Adipocyte (in vitro differentiated cells): ENCODE measurements at regions not wholly inside any gene's neighbourhood (a gene's known extent, or its start where the extent isn't known, plus 50 kb on each side); places are given as distances from the start of the nearest gene placed in this dataset.

Source experiments
- DNase-seq: peaks from one replicate; pipeline ENCODE4 v3.0.0-alpha.2; 2015; ENCODE audit warnings: low read depth
- H3K27me3 ChIP-seq: replicated peaks from 2 replicates; pipeline ENCODE4 v1.7.0; 2013; ENCODE audit warnings: mild to moderate bottlenecking, low read length, moderate library complexity; ENCODE audit not compliant: control insufficient read depth, insufficient read depth
- H3K36me3 ChIP-seq: 2 replicates; pipeline ENCODE4 v1.7.0; 2013; ENCODE audit warnings: low read length, mild to moderate bottlenecking, moderate library complexity; ENCODE audit not compliant: control insufficient read depth, insufficient read depth, severe bottlenecking
- H3K4me1 ChIP-seq: 2 replicates; pipeline ENCODE4 v1.7.0; 2013; ENCODE audit warnings: mild to moderate bottlenecking, low read length, moderate library complexity; ENCODE audit not compliant: control insufficient read depth, insufficient read depth
- H3K4me3 ChIP-seq: 2 replicates; pipeline ENCODE4 v1.7.0; 2013; ENCODE audit warnings: mild to moderate bottlenecking, low read length, moderate library complexity
- H3K9ac ChIP-seq: 2 replicates; pipeline ENCODE4 v1.7.0; 2013; ENCODE audit warnings: mild to moderate bottlenecking, low read length, moderate library complexity
- H3K9me3 ChIP-seq: 2 replicates; pipeline ENCODE4 v1.7.0; 2013; ENCODE audit warnings: mild to moderate bottlenecking, low read length, moderate library complexity; ENCODE audit not compliant: control insufficient read depth

GRCh38 chr7:54960517-54960916, 58.3 kb upstream of the EGFR start:
- H3K36me3 ChIP-seq = no peaks in the 10 kb centered on the region
- H3K9me3 ChIP-seq = peaks cover 5% of the 10 kb centered on the region
- no peak overlapping the region for H3K4me3 ChIP-seq
- no peaks in the 10 kb centered on the region for H3K4me1 ChIP-seq
- DNase-seq = no peak
- no peak overlapping the region for H3K9ac ChIP-seq
- no peaks in the 10 kb centered on the region for H3K27me3 ChIP-seq

GRCh38 chr7:54961391-54961790, 57.4 kb upstream of the EGFR start:
- Histone ChIP-seq H3K4me3 (no peak overlapping the region), H3K9ac (no peak overlapping the region), H3K9me3 (peaks cover 5% of the 10 kb centered on the region), H3K36me3 (no peaks in the 10 kb centered on the region), H3K4me1 (no peaks in the 10 kb centered on the region), H3K27me3 (no peaks in the 10 kb centered on the region)
- no peak for DNase-seq

GRCh38 chr7:54963155-54963554, 55.7 kb upstream of the EGFR start:
- no peaks in the 10 kb centered on the region for H3K36me3 ChIP-seq
- H3K27me3 ChIP-seq = no peaks in the 10 kb centered on the region
- no peaks in the 10 kb centered on the region for H3K4me1 ChIP-seq
- no peak for DNase-seq
- peaks cover 5% of the 10 kb centered on the region for H3K9me3 ChIP-seq
- no peak overlapping the region for H3K9ac ChIP-seq
- H3K4me3 ChIP-seq = no peak overlapping the region

GRCh38 chr7:54964136-54964535, 54.7 kb upstream of the EGFR start:
- Histone ChIP-seq H3K36me3 (no peaks in the 10 kb centered on the region), H3K27me3 (no peaks in the 10 kb centered on the region), H3K9me3 (peaks cover 5% of the 10 kb centered on the region), H3K4me3 (no peak overlapping the region), H3K9ac (no peak overlapping the region), H3K4me1 (no peaks in the 10 kb centered on the region)
- DNase-seq = no peak

GRCh38 chr7:54967377-54967776, 51.4 kb upstream of the EGFR start:
- H3K27me3 ChIP-seq = no peaks in the 10 kb centered on the region
- no peaks in the 10 kb centered on the region for H3K36me3 ChIP-seq
- no peak overlapping the region for H3K4me3 ChIP-seq
- H3K9ac ChIP-seq = no peak overlapping the region
- DNase-seq = no peak
- no peaks in the 10 kb centered on the region for H3K4me1 ChIP-seq
- H3K9me3 ChIP-seq = peaks cover 13% of the 10 kb centered on the region

- DNase-seq = no peak
- Histone ChIP-seq H3K9ac (no peak overlapping the region), H3K4me3 (no peak overlapping the region), H3K36me3 (no peaks in the 10 kb centered on the region), H3K9me3 (peaks cover 19% of the 10 kb centered on the region), H3K4me1 (no peaks in the 10 kb centered on the region), H3K27me3 (no peaks in the 10 kb centered on the region)
These were observed 50.8 kb upstream of the EGFR start for GRCh38 chr7:54968018-54968417.
